H1 (cell line): ENCODE measurements at regions not wholly inside any gene's neighbourhood (a gene's known extent, or its start where the extent isn't known, plus 50 kb on each side); places are given as distances from the start of the nearest gene placed in this dataset.

Source experiments
- ASH2L ChIP-seq: fragments of 200-600, 300-600 bp; sonication (generic); IDR thresholded peaks from one replicate; pipeline ENCODE4 v1.7.1; 2017; ENCODE audit warnings: low read length
- BACH1 ChIP-seq: IDR thresholded peaks from 2 replicates; pipeline ENCODE4 v1.6.1; 2012; ENCODE audit warnings: low read length, improper control_type of control experiment
- CEBPB ChIP-seq: IDR thresholded peaks from 2 replicates; pipeline ENCODE4 v1.6.1; 2012; ENCODE audit warnings: low read depth, low read length
- CHD1 ChIP-seq: IDR thresholded peaks from 2 replicates; pipeline ENCODE4 v1.6.1; 2012; ENCODE audit warnings: low read depth, low read length, improper control_type of control experiment
- CHD2 ChIP-seq: IDR thresholded peaks from 2 replicates; pipeline ENCODE4 v1.6.1; 2012; ENCODE audit warnings: low read length, improper control_type of control experiment
- EP300 ChIP-seq, 2 experiments: IDR thresholded peaks; 1 replicate in 1 of 2; 2 replicates in 1 of 2; pipeline ENCODE4 v1.6.1; 2011 to 2012; ENCODE audit warnings: low read depth in 2 of 2, low read length in 2 of 2, mild to moderate bottlenecking in 2 of 2, borderline replicate concordance in 1 of 2, inconsistent platforms in 1 of 2, moderate library complexity in 1 of 2
- FOSL1 ChIP-seq: IDR thresholded peaks from 2 replicates; pipeline ENCODE4 v1.6.1; 2011; ENCODE audit warnings: mild to moderate bottlenecking, low read depth, low read length, moderate library complexity; ENCODE audit not compliant: insufficient read depth
- HDAC2 ChIP-seq, 2 experiments: fragments of 300-600 bp in 1 of 2; sonication (generic) in 1 of 2; IDR thresholded peaks; 2 replicates each; pipeline ENCODE4 v1.6.1; 2011 to 2012; ENCODE audit warnings: low read depth in 2 of 2, low read length in 2 of 2, mild to moderate bottlenecking in 2 of 2, moderate library complexity in 2 of 2, borderline replicate concordance in 1 of 2, inconsistent platforms in 1 of 2
- HDAC6 ChIP-seq: IDR thresholded peaks from one replicate; pipeline ENCODE4 v1.7.1; 2012; ENCODE audit warnings: low read depth, mild to moderate bottlenecking, inconsistent platforms, low read length, moderate library complexity
- JUND ChIP-seq: IDR thresholded peaks from 2 replicates; pipeline ENCODE4 v1.6.1; 2011; ENCODE audit warnings: mild to moderate bottlenecking, improper control_type of control experiment, low read length
- KDM4A ChIP-seq: IDR thresholded peaks from one replicate; pipeline ENCODE4 v1.7.1; 2012; ENCODE audit warnings: low read depth, mild to moderate bottlenecking, moderate library complexity, low read length, inconsistent platforms; ENCODE audit not compliant: severe bottlenecking
- KDM5A ChIP-seq: fragments of 200-600 bp; IDR thresholded peaks from 2 replicates; pipeline ENCODE4 v1.7.1; 2012; ENCODE audit warnings: mild to moderate bottlenecking, low read length, inconsistent platforms, mixed read lengths
- NANOG ChIP-seq: IDR thresholded peaks from 2 replicates; pipeline ENCODE4 v1.6.1; 2011; ENCODE audit warnings: low read length, low read depth, mild to moderate bottlenecking, inconsistent platforms; ENCODE audit not compliant: insufficient read depth, poor library complexity, severe bottlenecking
- RAD21 ChIP-seq, 2 experiments: IDR thresholded peaks in 1 of 2; conservative IDR thresholded peaks in 1 of 2; 2 replicates each; pipeline ENCODE4 v1.6.1; 2011; ENCODE audit warnings: low read depth in 2 of 2, low read length in 2 of 2, improper control_type of control experiment in 1 of 2, inconsistent platforms in 1 of 2, mild to moderate bottlenecking in 1 of 2, moderate library complexity in 1 of 2
- RBBP5 ChIP-seq: IDR thresholded peaks from 2 replicates; pipeline ENCODE4 v1.7.1; 2012; ENCODE audit warnings: low read depth, mild to moderate bottlenecking, inconsistent platforms, low read length, moderate library complexity, borderline replicate concordance
- SIN3A ChIP-seq, 2 experiments: IDR thresholded peaks in 1 of 2; conservative IDR thresholded peaks in 1 of 2; 2 replicates each; pipeline ENCODE4 v1.6.1; 2011 to 2012; ENCODE audit warnings: low read length in 2 of 2, improper control_type of control experiment in 1 of 2, low read depth in 1 of 2, mild to moderate bottlenecking in 1 of 2
- SIX5 ChIP-seq: IDR thresholded peaks from 2 replicates; pipeline ENCODE4 v1.6.1; 2011; ENCODE audit warnings: mild to moderate bottlenecking, low read depth, low read length
- SP2 ChIP-seq: IDR thresholded peaks from 2 replicates; pipeline ENCODE4 v1.6.1; 2012; ENCODE audit warnings: mild to moderate bottlenecking, low read length, inconsistent platforms
- SRF ChIP-seq: IDR thresholded peaks from 2 replicates; pipeline ENCODE4 v1.6.1; 2011; ENCODE audit warnings: mild to moderate bottlenecking, low read depth, low read length, moderate library complexity
- TAF7 ChIP-seq: optimal IDR thresholded peaks from 2 replicates; pipeline ENCODE3; 2011; ENCODE audit warnings: low read depth, mild to moderate bottlenecking, inconsistent platforms, low read length, moderate library complexity, borderline replicate concordance
- TEAD4 ChIP-seq: IDR thresholded peaks from 2 replicates; pipeline ENCODE4 v1.6.1; 2012; ENCODE audit warnings: low read depth, low read length, inconsistent platforms, mixed read lengths
- USF2 ChIP-seq: IDR thresholded peaks from 2 replicates; pipeline ENCODE4 v1.6.1; 2011; ENCODE audit warnings: low read length, improper control_type of control experiment

GRCh38 chr12:116338064-116338846 is 60.8 kb upstream of the MED13L start (continued):
- TF ChIP-seq HDAC2 (IDR thresholded peaks at IDR 0.05; ENCODE audit: borderline replicate concordance in 1 of 2, low read depth in 2 of 2, low read length in 2 of 2) (0 out of 4 replicates have a peak, but pooled peaks of 1 of the 2 experiments have one; percentile 65), HDAC6 (no peak), BACH1 (no peak), SRF (no peak), CEBPB (peak; percentile 34; the same call in 1 of the 2 replicates), EP300 (IDR thresholded peaks at IDR 0.05; ENCODE audit: borderline replicate concordance in 1 of 2, low read depth in 2 of 2, low read length in 2 of 2) (no peak), SIN3A (conservative IDR thresholded peaks at IDR 0.05 in 1 of 2, IDR thresholded peaks at IDR 0.05 in 1 of 2; ENCODE audit: low read depth in 1 of 2, low read length in 2 of 2) (no peak), NANOG (no peak), KDM5A (no peak), JUND (no peak), FOSL1 (no peak), USF2 (no peak), RBBP5 (no peak), SIX5 (no peak), TEAD4 (0 out of 2 replicates have a peak, but pooled peaks have one; percentile 18), TAF7 (no peak), ASH2L (no peak), RAD21 (IDR thresholded peaks at IDR 0.05 in 1 of 2, conservative IDR thresholded peaks at IDR 0.05 in 1 of 2; ENCODE audit: low read depth in 2 of 2, low read length in 2 of 2) (peak in 1 of 2 experiments; percentile 13; a peak in 2 of 4 replicates), SP2 (no peak), CHD1 (no peak), CHD2 (no peak), KDM4A (no peak)
